Muscle layer of colon (tissue), 2 donors: ENCODE measurements at regions not wholly inside any gene's neighbourhood (a gene's known extent, or its start where the extent isn't known, plus 50 kb on each side); places are given as distances from the start of the nearest gene placed in this dataset.

Experiments used
- H3K27ac ChIP-seq: one replicate; pipeline ENCODE4 v1.7.0; 2013; ENCODE audit warnings: low read depth, mild to moderate bottlenecking, low read length, moderate library complexity
- H3K27me3 ChIP-seq, 2 donors: one replicate each; pipeline ENCODE4 v1.7.0; 2013; ENCODE audit warnings: low read length in 2 of 2, mild to moderate bottlenecking in 2 of 2; ENCODE audit not compliant: insufficient read depth in 2 of 2, control insufficient read depth in 1 of 2
- H3K36me3 ChIP-seq: one replicate; pipeline ENCODE4 v1.7.0; 2013; ENCODE audit warnings: mild to moderate bottlenecking, low read length; ENCODE audit not compliant: insufficient read depth
- H3K4me1 ChIP-seq: one replicate; pipeline ENCODE4 v1.7.0; 2013; ENCODE audit warnings: mild to moderate bottlenecking, low read length; ENCODE audit not compliant: insufficient read depth
- H3K4me3 ChIP-seq, 2 donors: one replicate each; pipeline ENCODE4 v1.7.0; 2013; ENCODE audit warnings: low read length in 2 of 2, low read depth in 1 of 2, mild to moderate bottlenecking in 1 of 2, moderate library complexity in 1 of 2
- H3K9ac ChIP-seq: one replicate; pipeline ENCODE4 v1.7.0; 2013; ENCODE audit warnings: low read length
- H3K9me3 ChIP-seq: one replicate; pipeline ENCODE4 v1.7.0; 2013; ENCODE audit warnings: mild to moderate bottlenecking, low read length
- donor health status: abdominal sarcoma.
- donor health status: Adenocarcinoma of cecum.

- no peak overlapping the region for H3K27ac ChIP-seq
- H3K4me1 ChIP-seq = no peaks in the 10 kb centered on the region
- H3K27me3 ChIP-seq = no peaks in the 10 kb centered on the region
- no peaks in the 10 kb centered on the region for H3K9me3 ChIP-seq
- H3K4me3 ChIP-seq = no peak overlapping the region
- no peak overlapping the region for H3K9ac ChIP-seq
- H3K36me3 ChIP-seq = no peaks in the 10 kb centered on the region
Measured at GRCh38 chr2:223107825-223108224, 55.8 kb downstream of the KCNE4 start.

DNA sequence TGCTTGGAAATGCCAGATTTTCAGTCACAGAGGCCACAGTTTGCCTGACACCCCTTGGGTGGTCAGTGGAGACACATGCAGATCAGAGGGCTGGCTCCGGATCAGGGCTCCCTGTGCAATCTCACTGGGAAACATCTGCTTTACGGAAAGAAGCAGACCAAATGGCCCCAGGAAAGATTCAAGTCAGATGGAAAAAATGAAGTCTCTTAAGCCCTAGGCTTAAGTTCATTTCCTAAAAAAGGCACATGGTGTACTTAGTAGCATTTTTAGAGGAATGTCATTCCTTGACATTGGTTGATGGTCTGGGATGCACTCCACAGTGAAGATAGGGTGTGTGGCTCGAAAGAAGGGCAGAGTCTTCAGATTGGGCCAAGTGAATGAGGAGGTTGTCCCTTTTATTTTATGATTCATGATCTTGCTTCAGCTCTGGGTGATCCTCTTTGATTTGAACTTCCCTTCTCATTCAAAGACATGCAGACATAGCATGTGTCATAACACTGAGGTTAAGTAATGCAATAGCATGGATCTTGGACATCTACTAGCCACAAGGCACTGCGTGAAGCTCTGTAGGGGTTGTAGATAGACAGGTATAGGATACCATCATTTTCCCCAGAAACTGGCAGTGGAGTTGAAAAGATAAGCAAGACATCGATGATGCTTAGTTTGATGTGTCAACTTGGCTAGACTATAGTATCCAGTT is 56.5 kb downstream of the KCNE4 start:
- Histone ChIP-seq H3K36me3 (no peaks in the 10 kb centered on the region), H3K27ac (no peak overlapping the region), H3K9ac (no peak overlapping the region), H3K9me3 (no peaks in the 10 kb centered on the region), H3K4me1 (no peaks in the 10 kb centered on the region), H3K27me3 (no peaks in the 10 kb centered on the region), H3K4me3 (no peak overlapping the region)

GRCh38 chr2:223109341-223109740 is 57.4 kb downstream of the KCNE4 start:
- Histone ChIP-seq H3K9ac (no peak overlapping the region), H3K36me3 (no peaks in the 10 kb centered on the region), H3K27me3 (no peaks in the 10 kb centered on the region), H3K4me1 (no peaks in the 10 kb centered on the region), H3K9me3 (no peaks in the 10 kb centered on the region), H3K4me3 (no peak overlapping the region), H3K27ac (no peak overlapping the region)

- H3K9me3 ChIP-seq = no peaks in the 10 kb centered on the region
- H3K4me1 ChIP-seq = no peaks in the 10 kb centered on the region
- no peak overlapping the region for H3K9ac ChIP-seq
- H3K36me3 ChIP-seq = no peaks in the 10 kb centered on the region
- H3K27me3 ChIP-seq = no peaks in the 10 kb centered on the region
- H3K4me3 ChIP-seq = no peak overlapping the region
- H3K27ac ChIP-seq = no peak overlapping the region
Measured at GRCh38 chr2:223113161-223113560, 61.2 kb downstream of the KCNE4 start.

DNA sequence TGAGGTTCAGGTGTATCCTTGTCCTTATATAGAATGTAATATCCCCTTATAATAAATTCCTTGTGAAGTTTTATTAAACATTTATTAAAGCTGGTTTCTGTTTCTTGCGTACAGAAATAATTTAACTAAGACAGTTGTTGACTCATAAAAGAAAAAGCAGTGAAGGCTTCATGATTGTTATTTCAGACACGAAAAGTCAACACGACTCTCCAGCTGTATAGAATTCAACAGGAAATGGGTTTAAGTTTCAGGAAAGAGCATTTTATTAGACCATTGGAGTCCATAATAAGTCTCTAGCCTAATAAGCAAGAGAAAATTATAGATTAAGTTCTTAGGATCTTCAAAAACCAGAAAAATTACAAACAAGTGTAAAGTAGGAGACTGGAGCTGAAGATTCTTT is 62.2 kb downstream of the KCNE4 start:
- no peak overlapping the region for H3K9ac ChIP-seq
- no peaks in the 10 kb centered on the region for H3K27me3 ChIP-seq
- no peak overlapping the region for H3K27ac ChIP-seq
- no peaks in the 10 kb centered on the region for H3K9me3 ChIP-seq
- H3K36me3 ChIP-seq = no peaks in the 10 kb centered on the region
- no peaks in the 10 kb centered on the region for H3K4me1 ChIP-seq
- no peak overlapping the region for H3K4me3 ChIP-seq

DNA sequence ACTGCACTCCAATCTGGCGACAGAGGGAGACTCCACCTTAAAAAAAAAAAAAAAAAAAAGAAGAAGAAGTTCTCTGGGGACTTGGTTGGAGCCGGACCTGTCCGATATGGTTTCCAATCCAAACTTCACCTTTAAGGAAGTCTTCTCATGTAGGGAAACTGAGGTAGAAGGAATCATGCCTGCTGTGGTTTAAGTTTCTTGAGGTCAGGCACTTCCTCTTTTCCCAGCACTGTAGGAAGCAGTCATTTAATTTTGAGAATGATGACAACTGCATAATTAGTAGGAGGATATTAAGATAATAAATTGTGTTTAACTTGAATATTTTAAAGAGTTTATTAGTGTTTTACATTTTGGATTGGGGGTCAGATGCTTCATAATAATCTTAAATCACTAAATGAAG is 62.9 kb downstream of the KCNE4 start:
- Histone ChIP-seq H3K4me3 (no peak overlapping the region), H3K9me3 (no peaks in the 10 kb centered on the region), H3K9ac (no peak overlapping the region), H3K4me1 (no peaks in the 10 kb centered on the region), H3K27ac (no peak overlapping the region), H3K36me3 (no peaks in the 10 kb centered on the region), H3K27me3 (no peaks in the 10 kb centered on the region)

- Histone ChIP-seq H3K27me3 (no peaks in the 10 kb centered on the region), H3K4me1 (no peaks in the 10 kb centered on the region), H3K27ac (no peak overlapping the region), H3K36me3 (no peaks in the 10 kb centered on the region), H3K4me3 (no peak overlapping the region), H3K9me3 (no peaks in the 10 kb centered on the region), H3K9ac (no peak overlapping the region)
Measured at GRCh38 chr2:223117533-223117932, 65.5 kb downstream of the KCNE4 start.

DNA sequence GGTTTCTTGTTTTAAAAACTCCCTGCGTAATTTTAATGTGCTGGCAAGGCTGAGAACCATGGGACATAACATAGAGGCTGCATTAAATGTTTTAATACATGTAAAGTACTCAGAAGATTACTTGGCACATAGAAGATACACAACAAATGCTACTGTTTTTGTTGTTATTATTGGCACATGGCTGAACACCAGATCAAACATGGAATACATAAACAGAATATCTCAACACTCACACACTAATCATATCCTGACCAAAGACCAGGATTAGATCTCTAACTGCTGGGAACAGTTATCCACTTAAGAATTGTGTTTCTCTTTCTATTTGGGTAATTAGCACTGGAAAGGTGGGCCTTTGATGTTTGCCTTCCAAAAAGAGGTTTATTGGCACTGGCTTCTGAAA is 69.3 kb downstream of the KCNE4 start:
- Histone ChIP-seq H3K9ac (no peak overlapping the region), H3K4me1 (no peaks in the 10 kb centered on the region), H3K4me3 (no peak overlapping the region), H3K36me3 (no peaks in the 10 kb centered on the region), H3K9me3 (no peaks in the 10 kb centered on the region), H3K27me3 (no peaks in the 10 kb centered on the region), H3K27ac (no peak overlapping the region)

DNA sequence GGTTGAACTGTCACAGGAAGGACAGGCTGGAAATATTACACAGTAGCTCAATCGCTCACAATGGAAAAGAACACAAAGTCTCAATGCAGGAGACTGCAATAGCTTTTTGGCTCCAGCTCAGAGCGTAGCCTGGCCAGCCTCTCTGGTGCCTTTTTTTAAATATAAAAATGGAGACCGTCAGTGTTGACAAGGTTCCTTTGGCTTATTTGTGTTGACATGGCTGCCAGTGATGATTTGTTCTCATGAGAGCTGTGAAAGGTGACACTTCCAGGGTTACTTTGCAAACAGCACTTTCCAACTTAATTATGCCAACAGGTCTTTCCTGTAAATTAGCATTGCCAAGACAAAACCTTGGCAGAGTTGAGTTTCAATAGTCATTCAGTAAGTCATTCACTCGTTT is 70.8 kb downstream of the KCNE4 start:
- Histone ChIP-seq H3K4me1 (no peaks in the 10 kb centered on the region), H3K27ac (no peak overlapping the region), H3K4me3 (no peak overlapping the region), H3K9me3 (no peaks in the 10 kb centered on the region), H3K36me3 (no peaks in the 10 kb centered on the region), H3K27me3 (no peaks in the 10 kb centered on the region), H3K9ac (no peak overlapping the region)

DNA sequence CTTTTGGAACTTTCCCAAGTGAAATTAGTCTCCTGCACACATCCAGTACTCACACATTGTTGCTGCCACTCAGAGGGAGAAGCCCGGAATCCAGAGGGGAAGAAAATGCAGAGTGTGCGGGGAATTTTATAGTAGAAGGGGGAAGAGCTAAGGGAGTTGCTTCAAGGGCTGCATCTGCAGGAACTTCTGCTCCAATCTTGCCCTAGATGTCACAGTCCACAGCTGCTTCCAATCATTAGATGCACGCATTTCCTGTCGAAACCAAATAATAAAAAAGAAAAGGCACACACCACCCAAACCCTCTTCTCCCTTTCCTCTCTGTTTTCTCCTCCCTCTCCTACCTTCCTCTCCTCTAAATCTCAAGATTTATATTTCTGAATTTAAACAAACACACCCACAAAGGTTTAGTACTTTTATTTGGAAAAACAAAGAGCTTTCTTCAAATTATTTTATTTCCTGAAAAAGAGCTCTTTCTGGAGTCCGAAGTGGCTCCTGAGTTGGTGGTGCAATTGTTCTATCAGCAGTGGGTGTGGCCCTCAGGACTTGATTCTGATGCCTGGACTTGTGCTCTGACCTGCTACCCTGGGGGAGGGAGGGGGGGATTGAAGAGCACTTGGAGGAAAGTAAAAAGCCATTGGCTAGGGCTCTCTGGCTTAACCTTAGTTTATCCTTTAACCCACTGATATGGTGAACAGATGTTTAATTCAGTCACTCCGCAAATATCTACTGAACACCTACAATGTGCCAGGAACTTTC is 72.0 kb downstream of the KCNE4 start:
- no peaks in the 10 kb centered on the region for H3K27me3 ChIP-seq
- no peaks in the 10 kb centered on the region for H3K4me1 ChIP-seq
- H3K27ac ChIP-seq = no peak overlapping the region
- H3K36me3 ChIP-seq = no peaks in the 10 kb centered on the region
- no peak overlapping the region for H3K4me3 ChIP-seq
- H3K9me3 ChIP-seq = no peaks in the 10 kb centered on the region
- no peak overlapping the region for H3K9ac ChIP-seq

DNA sequence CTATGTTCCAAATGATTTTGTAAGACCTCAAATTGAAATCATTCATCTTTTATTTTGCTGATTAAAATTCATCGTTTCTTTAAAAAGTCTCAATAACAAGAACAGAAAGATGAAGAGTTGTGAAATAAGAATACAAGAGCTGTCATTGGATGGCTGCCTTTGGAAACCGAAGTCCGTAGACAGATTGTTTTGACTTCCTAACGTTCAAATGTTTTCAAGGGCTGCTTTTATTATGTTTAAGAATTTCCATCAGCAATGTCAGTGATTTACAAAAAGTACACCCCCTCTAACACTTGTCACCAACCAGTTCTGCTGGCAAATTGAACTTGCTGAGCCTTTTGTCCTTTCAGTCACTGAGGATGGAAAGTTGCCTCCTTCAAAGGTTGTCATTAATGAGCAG is 89.6 kb downstream of the KCNE4 start:
- H3K27me3 ChIP-seq = no peaks in the 10 kb centered on the region
- no peak overlapping the region for H3K27ac ChIP-seq
- no peaks in the 10 kb centered on the region for H3K4me1 ChIP-seq
- no peaks in the 10 kb centered on the region for H3K9me3 ChIP-seq
- H3K36me3 ChIP-seq = no peaks in the 10 kb centered on the region
- H3K4me3 ChIP-seq = no peak overlapping the region
- no peak overlapping the region for H3K9ac ChIP-seq

- Histone ChIP-seq H3K4me1 (no peaks in the 10 kb centered on the region), H3K27me3 (no peaks in the 10 kb centered on the region), H3K27ac (no peak overlapping the region), H3K9ac (no peak overlapping the region), H3K36me3 (no peaks in the 10 kb centered on the region), H3K9me3 (no peaks in the 10 kb centered on the region), H3K4me3 (no peak overlapping the region)
Measured at GRCh38 chr2:223142118-223142517, 90.1 kb downstream of the KCNE4 start.
